Body of pancreas (tissue), 4 donors: ENCODE measurements at regions not wholly inside any gene's neighbourhood (a gene's known extent, or its start where the extent isn't known, plus 50 kb on each side); places are given as distances from the start of the nearest gene placed in this dataset.

Experiments used
- ATAC-seq: fragments of 150-250 bp; one replicate; pipeline ENCODE4 v1.9.1; 2016
- DNase-seq, 4 donors: peaks; one replicate each; pipeline ENCODE4 v3.0.0-alpha.2; 2019
- H3K27ac ChIP-seq, 4 donors: fragments of 200-600 bp; sonication (generic); 1 replicate in 3 of 4; 2 replicates in 1 of 4; pipeline versions ENCODE4 v1.5.1 to v1.6.1; 2016 to 2019; ENCODE audit warnings: mild to moderate bottlenecking in 1 of 4, mixed read lengths in 1 of 4, moderate library complexity in 1 of 4
- H3K27me3 ChIP-seq, 2 donors: fragments of 200-600 bp; sonication (generic); one replicate each; pipeline ENCODE4 v1.6.0; 2016; ENCODE audit warnings: mild to moderate bottlenecking in 1 of 2
- H3K36me3 ChIP-seq, 2 donors: fragments of 200-600 bp; sonication (generic); replicated peaks in 1 of 2; 2 replicates each; pipeline ENCODE4 v1.5.1; 2016; ENCODE audit warnings: low read depth in 2 of 2; ENCODE audit not compliant: insufficient read depth in 1 of 2
- H3K4me1 ChIP-seq: fragments of 200-600 bp; sonication (generic); one replicate; pipeline ENCODE4 v1.6.0; 2016
- H3K4me3 ChIP-seq, 2 donors: fragments of 200-600 bp; sonication (generic); 1 replicate in 1 of 2; 2 replicates in 1 of 2; pipeline ENCODE4 v1.5.1; 2016 to 2019
- H3K9me3 ChIP-seq, 3 donors: fragments of 200-600 bp; sonication (generic); 1 replicate in 2 of 3; 2 replicates in 1 of 3; pipeline ENCODE4 v1.5.1; 2016
- CTCF ChIP-seq, 7 experiments: fragments of 450-650 bp in 4 of 7; fragments of 200-600 bp in 3 of 7; sonication (generic) in 3 of 7; IDR thresholded peaks; one replicate each; pipeline ENCODE4 v1.5.1; 2016 to 2019; ENCODE audit warnings: antibody characterized with exemption in 7 of 7
- POLR2A ChIP-seq, 3 donors: fragments of 450-650 bp; IDR thresholded peaks; one replicate each; pipeline ENCODE4 v1.6.1; 2016; ENCODE audit warnings: antibody characterized with exemption in 3 of 3, mild to moderate bottlenecking in 2 of 3
- WGBS, 2 donors: methylation state at CpG; one replicate each; pipeline ENCODE4 v1.1.5; 2017; 5-methylcytosine and 5-hydroxymethylcytosine counted together
- intact Hi-C: fragments of 100-400 bp; cut with DNase I; formaldehyde crosslinking; loops from one replicate; pipeline ENCODE4 v1.15.1; 2023

- intact Hi-C loops: no loop called here
- ATAC-seq (no peak), DNase-seq (no peak)
- H3K27ac ChIP-seq: no peak overlapping the region
- H3K36me3 ChIP-seq: no peaks in the 10 kb centered on the region
- TF ChIP-seq POLR2A (IDR thresholded peaks at IDR 0.05): no peak
- no peak for TF ChIP-seq CTCF (IDR thresholded peaks at IDR 0.05)
- H3K9me3 ChIP-seq: no peaks in the 10 kb centered on the region
- no peaks in the 10 kb centered on the region for H3K4me1 ChIP-seq
- WGBS, 2 donors: 67 to 83% methylated on average over 7 of the region's 7 CpGs
- no peaks in the 10 kb centered on the region for H3K27me3 ChIP-seq
- no peak overlapping the region for H3K4me3 ChIP-seq
Observed at GRCh38 chr4:81883530-81884450, 412.1 kb upstream of the RASGEF1B start.

DNA sequence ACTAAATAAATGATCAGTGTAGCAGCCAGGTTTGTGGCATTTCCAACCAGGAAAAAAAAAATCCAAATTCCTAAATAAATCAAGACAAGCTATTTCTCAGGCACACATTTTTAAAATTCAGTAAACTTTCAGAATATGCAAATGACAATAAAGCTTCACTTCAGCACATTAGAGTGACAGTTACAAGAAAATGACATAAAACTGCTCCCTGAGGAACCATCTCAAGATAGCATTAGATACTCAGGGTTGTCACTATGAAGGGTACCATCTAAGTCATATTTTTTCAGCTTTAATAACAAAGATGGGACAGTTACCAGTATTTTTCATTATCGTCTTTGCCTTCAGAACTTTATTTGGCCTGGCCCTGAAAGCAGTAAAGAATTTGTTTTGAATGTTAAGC, 411.3 kb upstream of the RASGEF1B start:
- WGBS, 2 donors: 81 to 88% methylated on average over 1 of the region's 1 CpG

DNA sequence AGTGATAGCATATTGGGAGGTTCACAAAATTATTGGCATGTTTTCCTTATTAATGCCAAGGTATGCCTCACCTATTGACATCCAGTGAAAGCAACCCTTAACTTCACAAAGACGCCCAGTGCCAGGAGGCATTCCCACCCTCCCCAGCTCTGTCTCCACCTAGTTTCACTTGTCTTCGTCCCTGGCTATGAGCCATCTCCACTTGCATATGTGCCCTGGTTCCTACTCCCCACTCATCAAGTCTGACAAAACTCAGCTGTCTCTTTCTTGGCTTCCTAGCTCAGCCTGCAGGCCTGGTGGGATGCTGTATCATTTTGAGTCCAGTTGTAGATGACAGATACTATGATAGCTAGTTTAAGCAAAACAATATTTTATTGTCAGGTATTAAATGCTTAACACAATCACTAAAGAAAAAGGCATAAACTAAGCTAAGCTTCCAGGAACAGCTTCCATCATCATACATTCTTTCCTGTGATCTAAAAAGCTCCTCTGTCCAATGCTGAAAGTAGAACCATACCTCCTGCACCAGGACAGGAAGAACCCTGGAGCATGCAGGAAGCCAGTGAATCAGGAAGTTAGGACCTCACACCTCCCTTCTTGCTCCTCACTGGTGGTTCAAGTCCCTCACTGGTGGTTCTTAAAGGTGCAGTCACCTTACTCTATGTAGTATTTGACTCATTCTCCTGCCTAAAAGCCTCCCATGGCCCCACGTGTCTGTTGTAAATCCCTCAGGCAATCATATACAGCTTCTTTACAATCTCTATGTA, 410.3 kb upstream of the RASGEF1B start:
- H3K27ac ChIP-seq: no peak overlapping the region
- intact Hi-C loops: no loop called here
- H3K9me3 ChIP-seq: no peaks in the 10 kb centered on the region
- no peak overlapping the region for H3K4me3 ChIP-seq
- H3K27me3 ChIP-seq: no peaks in the 10 kb centered on the region
- H3K4me1 ChIP-seq: no peaks in the 10 kb centered on the region
- WGBS, 2 donors: 43 to 49% methylated on average over 3 of the region's 3 CpGs
- no peak for TF ChIP-seq CTCF (IDR thresholded peaks at IDR 0.05)
- no peak for TF ChIP-seq POLR2A (IDR thresholded peaks at IDR 0.05)
- H3K36me3 ChIP-seq: no peaks in the 10 kb centered on the region
- ATAC-seq (no peak), DNase-seq (no peak)

More for the DNA sequence above, 411.3 kb upstream of the RASGEF1B start:
- Histone ChIP-seq H3K4me3 (no peak overlapping the region), H3K4me1 (no peaks in the 10 kb centered on the region), H3K9me3 (no peaks in the 10 kb centered on the region), H3K27ac (no peak overlapping the region), H3K27me3 (no peaks in the 10 kb centered on the region), H3K36me3 (no peaks in the 10 kb centered on the region)
- ATAC-seq: no peak
- no peak for TF ChIP-seq POLR2A (IDR thresholded peaks at IDR 0.05)
- TF ChIP-seq CTCF (IDR thresholded peaks at IDR 0.05): no peak
- DNase-seq: no peak
- intact Hi-C loops: no loop called here

- intact Hi-C loops: no loop called here
- Histone ChIP-seq H3K9me3 (peaks cover 0 to 1% (median 0%) of the 10 kb centered on the region in 3 donors), H3K4me3 (no peak overlapping the region), H3K36me3 (no peaks in the 10 kb centered on the region), H3K4me1 (no peaks in the 10 kb centered on the region), H3K27ac (no peak overlapping the region), H3K27me3 (no peaks in the 10 kb centered on the region)
- no peak for DNase-seq
- ATAC-seq: no peak
- TF ChIP-seq CTCF (IDR thresholded peaks at IDR 0.05): no peak
- TF ChIP-seq POLR2A (IDR thresholded peaks at IDR 0.05): no peak
- WGBS, 2 donors: 38 to 50% methylated on average over 3 of the region's 3 CpGs
Observed at GRCh38 chr4:81876106-81876505, 404.4 kb upstream of the RASGEF1B start.
